ENCODE measurements at regions not wholly inside any gene's neighbourhood (a gene's known extent, or its start where the extent isn't known, plus 50 kb on each side); places are given as distances from the start of the nearest gene placed in this dataset.
"Not testable (repeated sequence)": the region's sequence is repeated elsewhere in the genome, so short reads cannot be mapped to it uniquely, and the experiment has no call there.

DNA sequence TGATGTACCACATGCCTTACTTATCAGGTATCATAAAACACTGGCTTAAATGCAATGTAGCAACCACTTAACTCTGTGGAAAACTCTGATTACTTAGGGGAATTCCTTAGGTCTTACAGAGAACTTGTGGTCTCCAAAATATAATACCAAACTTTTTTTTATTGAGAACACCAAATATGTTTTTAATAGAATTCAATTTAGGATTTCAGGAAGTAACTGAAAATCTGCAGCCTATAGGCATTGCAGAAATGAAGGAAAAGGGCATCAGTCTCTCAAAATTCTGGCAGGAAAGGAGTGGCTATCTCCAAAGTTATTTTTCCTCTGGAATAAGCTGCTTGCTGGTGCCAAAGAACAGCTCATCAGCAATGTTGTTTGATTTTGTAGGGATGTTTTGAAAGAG lies 105.3 kb upstream of the UGP2 start:
- ChIA-PET CTCF (interaction anchor here (1.0 kb wide), 1 partner anchor 16 kb away, joined by 3 read pairs; no protein-coding TSS in a partner anchor), POLR2A (no interaction called here)

DNA sequence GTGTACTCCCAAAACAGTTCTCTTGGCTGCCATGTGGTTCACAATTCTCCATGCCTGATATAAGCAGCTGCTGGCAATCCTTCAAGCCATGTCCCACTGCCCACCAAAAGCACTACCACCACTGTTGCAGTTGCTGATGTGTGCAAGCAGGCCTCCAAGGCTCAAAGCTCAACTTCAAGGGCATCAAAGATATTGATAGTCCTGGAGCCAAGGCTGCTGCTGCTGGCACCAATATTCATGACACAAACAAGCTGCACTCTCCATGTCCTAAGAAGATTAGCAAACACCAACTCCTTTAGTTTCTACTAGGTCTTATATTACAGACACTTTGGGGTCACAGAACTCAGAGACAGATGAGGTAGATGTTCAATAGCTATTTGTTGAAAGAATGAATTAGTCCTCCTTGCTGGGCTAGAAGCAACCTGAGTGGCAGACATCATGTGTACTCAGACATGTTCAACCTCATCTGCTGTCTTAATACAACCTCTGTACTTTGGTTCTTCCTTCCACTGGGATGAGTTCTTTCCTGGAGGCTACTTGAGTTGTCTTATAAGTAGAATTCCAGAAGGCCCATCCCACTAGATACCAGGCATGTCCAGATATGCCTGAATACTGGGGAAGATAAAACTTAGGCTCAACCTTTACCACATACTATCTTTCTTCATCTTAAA lies 104.5 kb upstream of the UGP2 start:
- ChIA-PET CTCF (interaction anchor here (1.0 kb wide), 1 partner anchor 15 kb away, joined by 3 read pairs; no protein-coding TSS in a partner anchor), POLR2A (no interaction called here)

DNA sequence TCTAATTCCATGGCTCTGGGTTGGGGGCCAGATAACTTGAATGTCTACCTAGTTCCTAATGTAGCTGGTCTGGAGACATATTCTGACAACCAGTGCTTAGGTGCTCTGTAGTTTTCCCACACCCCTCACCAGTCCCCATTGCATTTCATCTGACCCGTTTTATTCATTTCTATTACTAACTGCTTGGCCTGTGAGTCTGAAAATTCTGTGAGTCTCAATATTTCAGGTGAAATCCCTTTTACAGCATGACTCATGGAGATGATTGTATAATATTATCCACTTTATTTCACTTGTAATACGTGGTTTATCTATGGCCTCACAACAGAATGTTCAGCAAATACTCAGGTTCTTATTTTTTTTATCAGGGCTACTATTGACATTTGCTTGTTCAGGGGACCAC lies 103.7 kb upstream of the UGP2 start:
- CTCF ChIA-PET = no interaction called here
- POLR2A ChIA-PET = no interaction called here

DNA sequence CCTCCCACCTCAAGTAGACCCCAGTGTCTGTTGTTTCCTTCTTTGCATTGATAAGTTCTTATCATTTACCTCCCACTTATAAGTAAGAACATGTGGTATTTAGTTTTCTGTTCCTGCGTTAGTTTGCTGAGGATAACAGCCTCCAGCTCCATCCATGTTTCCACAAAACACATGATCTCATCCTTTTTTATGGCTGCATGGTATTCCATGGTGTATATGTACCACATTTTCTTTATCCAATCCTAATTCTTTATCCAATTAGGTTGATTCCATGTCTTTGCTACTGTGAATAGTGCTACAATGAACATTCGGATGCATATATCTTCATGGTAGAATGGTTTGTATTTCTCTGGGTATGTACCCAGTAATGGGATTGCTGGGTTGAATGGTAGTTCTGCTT lies 102.5 kb upstream of the UGP2 start:
- CTCF ChIA-PET, POLR2A ChIA-PET: not testable (repeated sequence)

DNA sequence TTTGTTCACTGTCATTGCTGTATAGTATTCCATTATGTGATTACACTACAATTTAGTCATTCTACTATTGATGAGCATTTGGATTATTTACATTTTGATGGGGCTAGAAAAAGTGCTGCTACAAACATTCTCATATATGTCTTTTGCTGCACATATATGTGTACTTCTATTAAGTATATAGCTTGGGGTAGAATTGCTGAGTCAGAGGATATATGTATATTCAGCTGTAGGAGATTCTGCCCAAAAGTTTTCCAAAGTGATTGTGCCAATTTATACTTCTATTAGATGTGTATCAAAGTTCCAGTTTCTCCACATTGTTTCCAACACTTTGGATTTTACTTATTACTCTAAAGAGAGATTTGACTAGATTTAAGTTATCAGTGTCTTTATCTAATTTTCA lies 101.7 kb upstream of the UGP2 start:
- ChIA-PET CTCF (no interaction called here), POLR2A (no interaction called here)

DNA sequence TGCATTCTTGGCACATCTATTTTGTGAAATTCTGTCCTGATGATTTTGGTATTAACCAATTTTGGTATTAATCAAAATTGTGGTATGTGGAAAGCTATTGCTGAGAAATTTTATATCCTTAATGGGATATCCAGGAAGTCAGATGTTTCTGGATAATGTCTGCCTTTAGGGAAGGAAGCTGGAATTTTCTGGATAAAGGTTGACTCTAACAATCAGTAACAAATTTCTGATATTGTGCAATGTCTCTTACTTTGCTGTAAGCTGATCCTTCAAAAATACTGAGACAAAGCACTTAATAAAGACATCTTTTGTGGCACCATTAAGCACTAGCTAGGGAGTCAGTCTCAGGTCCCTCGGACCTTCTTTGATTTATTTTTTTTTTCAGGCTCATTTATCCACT lies 100.8 kb upstream of the UGP2 start:
- CTCF ChIA-PET = no interaction called here
- POLR2A ChIA-PET = no interaction called here

DNA sequence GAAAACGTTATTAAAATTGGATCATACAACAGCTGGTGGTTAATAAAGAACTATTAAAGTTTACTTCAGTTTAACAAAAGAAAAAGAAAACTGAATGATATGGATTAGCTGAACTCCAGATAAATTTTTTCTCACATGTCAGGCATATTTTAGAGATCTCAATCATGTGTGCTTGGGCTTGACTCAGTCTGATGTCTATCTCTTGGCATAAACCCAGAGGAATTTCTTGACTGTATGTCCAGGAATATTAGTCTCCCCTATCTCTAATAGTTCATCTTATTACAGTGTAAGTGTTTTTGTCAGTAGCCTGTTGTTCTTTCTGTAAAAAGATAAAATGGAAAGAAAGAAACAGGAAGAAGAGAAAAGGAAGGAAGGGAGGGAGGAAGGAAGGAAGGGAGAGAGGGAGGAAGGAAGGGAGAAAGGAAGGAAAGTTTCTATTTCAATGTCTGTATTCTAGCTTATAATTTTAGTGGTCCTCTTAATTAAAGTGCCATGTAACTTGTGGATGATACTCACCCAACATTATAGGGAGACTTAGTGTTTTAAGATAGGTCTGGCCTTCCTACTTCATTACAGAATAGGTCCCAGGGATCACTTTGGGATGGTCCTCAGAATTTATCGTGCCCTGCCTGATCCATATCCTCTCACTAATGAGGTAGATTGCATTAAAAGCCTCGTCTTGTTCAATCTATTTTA lies 99.7 kb upstream of the UGP2 start:
- ChIA-PET POLR2A (no interaction called here), CTCF (no interaction called here)

DNA sequence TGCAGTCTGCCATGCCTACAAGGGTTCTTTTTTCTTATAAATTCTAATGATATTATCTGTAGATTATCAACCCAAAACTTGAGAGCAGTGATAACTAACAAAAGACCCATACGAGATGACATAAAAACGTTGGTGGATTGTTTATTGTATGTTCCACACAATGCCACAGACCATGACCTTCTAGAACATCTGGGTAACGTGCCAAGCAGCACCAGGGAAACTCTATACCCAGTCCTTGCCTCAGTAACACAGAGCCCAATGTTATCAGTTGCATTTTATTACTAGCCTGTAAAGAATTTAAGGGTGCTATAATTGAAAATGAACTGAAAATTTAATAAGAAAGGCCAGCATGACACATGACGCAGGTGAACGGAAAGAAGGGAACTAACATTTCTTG lies 99.1 kb upstream of the UGP2 start:
- POLR2A ChIA-PET = no interaction called here
- CTCF ChIA-PET = no interaction called here

DNA sequence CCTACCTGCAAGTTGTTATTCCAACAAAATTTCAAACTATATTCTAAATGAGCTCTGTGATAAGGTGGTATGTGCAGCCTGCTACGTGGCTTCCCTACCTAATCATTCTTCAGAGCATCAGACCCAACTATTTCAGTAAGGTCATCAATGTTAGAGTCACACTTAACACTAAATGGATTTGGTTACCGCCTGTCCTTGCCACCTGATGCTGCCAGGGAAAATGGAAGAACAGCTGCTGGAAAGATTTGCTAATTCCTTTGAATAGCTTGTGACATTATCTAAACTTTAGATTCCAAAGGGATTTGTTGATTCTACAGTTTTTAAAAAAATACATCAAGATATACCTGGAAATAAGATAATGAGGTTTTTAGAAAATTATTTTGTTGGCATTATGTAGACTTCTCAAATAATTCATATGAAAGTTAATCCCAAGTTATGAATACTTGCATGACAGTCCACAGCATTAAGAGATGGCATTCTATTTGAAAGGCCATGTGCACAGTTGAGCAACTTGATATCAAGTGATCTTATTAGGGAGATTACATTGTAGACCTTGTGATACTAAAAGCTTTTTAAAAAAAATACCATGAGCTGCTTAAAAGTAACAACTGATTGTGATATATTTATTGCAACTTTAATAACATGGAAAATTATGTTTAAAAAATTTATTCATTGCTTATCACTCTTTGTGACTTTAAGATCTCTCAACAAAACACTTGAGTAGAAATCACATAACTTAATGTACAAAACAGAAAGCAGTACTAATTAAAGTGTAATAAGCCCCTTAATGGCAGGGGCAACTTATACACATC lies 98.3 kb upstream of the UGP2 start:
- CTCF ChIA-PET = interaction anchor here (0.6 kb wide), 1 partner anchor 142 kb away, joined by 6 read pairs; no protein-coding TSS in a partner anchor
- POLR2A ChIA-PET = no interaction called here

DNA sequence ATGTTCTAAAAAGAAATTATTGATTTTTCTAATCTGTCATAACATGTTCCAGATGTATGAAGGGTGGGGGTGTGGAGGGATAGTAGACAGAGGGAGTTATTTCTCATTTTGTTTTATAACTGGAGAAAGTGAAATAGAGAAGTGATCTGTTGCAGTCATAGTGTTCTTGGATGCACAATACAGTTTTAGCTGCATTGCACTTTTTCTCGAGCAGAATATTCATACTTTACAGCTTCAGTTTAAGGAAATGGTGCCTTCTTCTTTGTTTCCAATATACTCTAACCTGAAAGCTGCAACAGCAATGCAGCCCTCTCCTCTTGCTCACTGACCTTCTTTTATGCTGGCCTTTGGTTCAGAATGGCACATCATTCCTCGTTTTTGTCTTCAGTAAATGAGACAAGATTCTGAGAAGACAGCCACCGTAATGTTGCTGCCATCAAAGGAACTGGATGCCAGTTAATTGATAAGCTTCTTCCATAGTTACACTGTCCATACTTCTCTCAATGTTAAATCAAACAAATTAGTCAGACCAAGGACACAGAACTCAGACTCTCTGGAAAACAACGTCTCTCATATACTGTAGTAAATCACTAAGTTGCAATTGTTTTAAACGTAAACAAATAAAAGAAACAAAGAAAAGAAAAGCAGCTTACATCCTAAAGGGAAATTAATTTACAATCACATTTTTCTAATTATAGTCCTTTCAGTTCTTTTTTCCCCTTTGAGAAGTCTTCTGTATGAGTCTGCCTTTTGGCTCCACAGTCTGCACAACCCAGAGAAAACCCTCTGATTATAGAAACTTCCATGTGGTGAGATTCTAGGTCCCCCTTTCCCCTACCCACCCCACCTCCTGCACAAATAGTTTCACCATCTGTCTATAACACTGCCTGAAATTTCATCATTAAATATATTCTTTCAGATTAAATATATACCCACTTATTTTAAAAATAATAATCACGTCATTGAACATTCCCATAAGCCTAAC lies 97.4 kb upstream of the UGP2 start:
- POLR2A ChIA-PET = no interaction called here
- CTCF ChIA-PET = interaction anchor here (0.6 kb wide), 1 partner anchor 141 kb away, joined by 6 read pairs; no protein-coding TSS in a partner anchor

DNA sequence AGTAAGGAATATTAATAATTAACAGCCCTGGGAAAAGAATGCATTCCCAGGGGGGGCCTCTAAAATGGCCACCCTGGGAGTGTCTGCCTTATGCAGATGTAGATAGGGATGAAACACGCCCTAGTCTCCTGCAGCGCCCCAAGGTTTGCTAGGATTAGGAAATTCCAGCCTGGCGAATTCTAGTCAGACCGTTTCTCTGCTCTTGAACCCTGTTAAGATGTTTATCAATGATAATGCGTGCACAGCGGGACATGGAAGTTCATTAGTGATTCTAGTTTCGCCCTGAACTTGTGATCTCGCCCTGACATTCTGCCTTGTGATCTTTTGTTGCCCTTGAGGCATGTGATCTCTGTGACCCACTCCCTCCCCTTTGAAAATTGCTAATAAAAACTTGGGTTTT lies 95.1 kb upstream of the UGP2 start:
- CTCF ChIA-PET, POLR2A ChIA-PET: not testable (repeated sequence)

DNA sequence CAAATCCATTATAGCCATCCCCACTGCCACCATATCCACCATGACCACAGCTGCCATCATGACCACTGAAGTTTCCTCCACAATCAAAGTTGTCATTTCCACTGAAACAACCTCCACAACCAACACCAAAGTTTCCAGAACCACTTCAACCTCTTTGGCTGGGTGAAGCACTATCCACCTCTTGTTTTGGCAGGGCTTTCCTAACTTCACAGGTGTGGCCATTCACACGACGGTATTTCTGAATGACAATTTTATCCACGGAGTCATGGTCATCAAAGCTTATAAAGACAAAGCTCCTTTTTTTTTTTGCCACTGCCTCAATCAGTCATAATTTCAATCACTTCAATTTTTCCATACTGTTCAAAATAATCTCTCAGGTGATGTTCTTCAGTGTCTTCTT lies 89.8 kb upstream of the UGP2 start:
- CTCF ChIA-PET = interaction anchor here (0.9 kb wide), 1 partner anchor 15 kb away, joined by 3 read pairs; no protein-coding TSS in a partner anchor

DNA sequence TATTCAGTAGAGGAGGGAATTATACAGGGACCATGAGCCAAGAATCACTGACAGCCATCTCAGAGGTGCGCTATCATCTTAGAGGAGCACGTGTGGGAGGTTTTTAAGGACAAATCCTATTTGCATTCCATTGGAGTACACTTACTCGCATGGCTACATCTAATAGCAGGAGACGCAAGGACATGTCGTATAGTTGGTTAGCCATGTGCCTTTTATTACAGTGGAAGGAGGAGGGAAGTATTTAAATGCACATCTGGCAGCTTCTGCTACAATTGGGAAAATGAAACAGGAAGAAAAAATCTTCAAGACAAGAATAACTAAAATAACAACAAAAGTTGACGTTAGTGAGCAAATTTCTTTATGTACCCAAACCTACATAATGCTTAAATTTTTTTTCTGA lies 86.5 kb upstream of the UGP2 start:
- ChIA-PET POLR2A (no interaction called here), CTCF (no interaction called here)

More for the DNA sequence above, 89.8 kb upstream of the UGP2 start:
- POLR2A ChIA-PET = no interaction called here

DNA sequence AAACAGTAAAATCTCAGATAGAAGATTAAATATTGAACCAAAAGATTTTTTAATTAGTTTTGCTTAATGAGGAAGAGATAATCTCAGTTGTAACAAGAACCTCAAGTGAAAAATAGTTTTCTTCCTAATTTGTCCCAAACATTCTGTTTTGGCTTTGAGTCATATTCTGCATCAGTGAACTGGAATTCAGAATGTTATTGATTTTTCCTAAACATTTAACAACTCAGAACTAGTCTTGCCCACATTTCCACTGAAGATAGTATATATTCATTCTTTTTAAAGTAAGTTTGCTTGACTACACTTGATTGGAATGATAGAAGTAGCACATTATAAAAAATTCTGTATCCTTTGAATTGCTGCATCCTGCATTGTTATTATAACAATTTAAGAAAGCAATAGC lies 85.7 kb upstream of the UGP2 start:
- ChIA-PET CTCF (no interaction called here), POLR2A (no interaction called here)

DNA sequence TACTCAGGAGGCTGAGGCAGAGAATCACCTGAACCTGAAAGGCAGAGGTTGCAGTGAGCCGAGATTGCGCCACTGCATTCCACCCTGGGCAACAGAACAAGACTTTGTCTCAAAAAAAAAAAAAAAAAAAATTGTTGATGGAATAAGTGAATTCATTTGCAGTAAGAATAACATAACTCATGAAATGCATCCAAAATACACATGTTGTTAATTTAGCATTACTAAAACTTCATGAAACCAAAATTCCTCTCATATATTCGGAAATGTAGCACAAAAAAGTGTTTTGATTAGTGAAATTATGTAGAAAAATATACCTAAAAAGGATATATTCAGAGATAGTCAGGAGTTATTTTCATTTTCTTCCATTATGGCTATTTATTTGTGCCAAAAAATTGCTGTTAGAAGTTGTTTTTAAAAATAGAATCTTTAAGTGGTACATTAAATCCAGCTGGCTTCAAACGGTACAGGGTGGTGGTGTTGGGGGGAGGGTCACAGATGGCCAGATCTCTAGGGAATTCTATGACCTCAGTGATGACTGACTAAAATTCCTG lies 78.2 kb upstream of the UGP2 start:
- ChIA-PET POLR2A (no interaction called here), CTCF (no interaction called here)

DNA sequence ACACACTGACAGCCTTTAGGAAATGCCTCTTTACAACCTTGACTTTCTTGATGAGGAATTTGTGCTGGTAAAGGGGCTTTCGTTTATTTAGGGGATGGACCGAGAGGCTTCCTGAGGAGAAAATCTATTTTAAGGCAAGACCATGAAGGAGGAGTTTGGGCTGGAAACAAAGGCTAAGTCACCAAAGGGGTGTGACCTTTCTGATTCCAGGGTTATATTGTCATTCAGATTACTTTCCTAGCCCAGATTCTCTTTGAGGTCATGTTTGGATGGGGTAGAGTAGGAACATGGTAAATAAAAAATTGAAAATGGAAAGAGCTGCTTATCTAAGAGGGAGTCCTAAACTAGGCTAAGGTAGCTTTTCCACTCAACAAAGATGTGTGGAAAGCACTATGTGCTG lies 77.1 kb upstream of the UGP2 start:
- POLR2A ChIA-PET = no interaction called here
- CTCF ChIA-PET = no interaction called here

DNA sequence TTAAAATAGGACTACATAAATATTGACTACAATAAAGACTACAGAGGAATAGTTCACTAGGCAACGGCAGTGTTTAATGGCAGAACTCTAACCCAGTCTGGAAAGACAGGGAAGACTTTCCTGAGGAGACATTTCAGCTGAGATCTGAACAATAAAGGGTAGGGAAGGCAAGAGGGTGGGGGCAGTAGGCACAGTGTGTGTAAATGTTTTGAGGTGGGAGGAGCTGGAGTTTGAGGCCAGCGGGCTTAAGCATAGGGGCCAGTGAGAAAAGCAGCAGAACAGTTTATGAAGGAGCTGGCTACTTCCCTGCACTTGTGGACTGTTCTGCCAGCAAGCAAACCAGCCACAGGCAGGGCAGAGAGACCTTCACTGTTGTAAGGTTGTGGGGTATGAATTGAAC lies 76.6 kb upstream of the UGP2 start:
- POLR2A ChIA-PET = no interaction called here
- CTCF ChIA-PET = no interaction called here

DNA sequence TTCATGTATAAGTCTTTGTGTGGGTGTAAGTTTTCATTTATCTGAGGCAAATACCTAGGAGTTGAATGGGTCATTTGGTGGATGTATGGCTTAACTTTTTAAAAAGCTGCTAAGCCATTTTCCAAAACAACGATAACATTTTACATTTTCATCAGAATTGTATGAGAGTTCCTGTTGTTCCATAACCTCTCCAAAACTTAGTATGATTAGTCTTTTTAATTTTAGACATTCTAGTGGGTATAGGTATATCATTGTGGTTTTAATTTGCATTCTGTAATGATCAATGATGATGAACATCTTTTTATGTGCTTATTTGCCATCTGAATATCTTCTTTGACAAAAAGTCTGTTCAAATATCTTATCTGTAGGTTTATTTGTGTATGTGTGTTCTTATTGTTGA lies 74.4 kb upstream of the UGP2 start:
- CTCF ChIA-PET = no interaction called here
- POLR2A ChIA-PET = no interaction called here

DNA sequence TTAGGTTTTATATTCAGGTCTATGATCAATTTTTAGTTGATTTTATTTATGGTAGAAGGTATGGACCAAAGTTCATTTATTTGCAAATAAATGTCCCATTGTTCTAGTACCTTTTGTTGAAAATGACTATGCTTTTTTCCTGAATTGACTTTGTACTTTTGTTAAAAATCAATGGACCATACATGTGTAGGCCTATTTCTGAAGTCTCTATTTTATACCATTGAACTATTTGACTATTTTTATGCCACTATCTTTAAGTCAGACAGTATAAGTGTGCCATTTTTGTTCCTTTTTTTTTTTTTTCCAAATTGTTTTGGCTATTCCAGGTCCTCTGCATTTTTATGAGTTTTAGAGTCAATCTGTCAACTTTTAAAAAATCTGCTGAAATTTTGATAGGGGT lies 73.6 kb upstream of the UGP2 start:
- CTCF ChIA-PET = no interaction called here
- POLR2A ChIA-PET = no interaction called here

DNA sequence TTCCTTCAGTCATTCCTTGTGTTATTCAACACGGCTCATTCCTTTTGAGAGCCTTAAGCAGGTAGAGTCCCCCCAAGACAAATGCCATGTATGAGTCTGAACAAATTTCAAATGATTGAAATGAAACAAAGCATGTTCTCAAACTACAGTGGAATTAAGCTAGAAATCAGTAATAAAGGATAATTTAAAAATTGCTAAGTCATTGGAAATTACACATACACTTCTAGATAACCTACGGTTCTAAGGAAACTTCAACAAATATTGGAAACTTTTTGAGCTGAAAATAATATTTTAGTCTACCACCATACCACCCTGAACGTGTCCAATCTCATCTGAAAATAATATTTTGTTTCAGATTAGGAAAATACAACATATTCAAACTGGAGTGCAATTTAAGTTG lies 71.8 kb upstream of the UGP2 start:
- ChIA-PET POLR2A (no interaction called here), CTCF (interaction anchor here (0.5 kb wide), 1 partner anchor 312 kb away, joined by 3 read pairs; no protein-coding TSS in a partner anchor)

Measured in activated CD8-positive, alpha-beta memory T cell treated with anti-CD3 and anti-CD28 coated beads for 36 hours (primary cell).